ENCODE measurements at regions not wholly inside any gene's neighbourhood (a gene's known extent, or its start where the extent isn't known, plus 50 kb on each side); places are given as distances from the start of the nearest gene placed in this dataset.

DNA sequence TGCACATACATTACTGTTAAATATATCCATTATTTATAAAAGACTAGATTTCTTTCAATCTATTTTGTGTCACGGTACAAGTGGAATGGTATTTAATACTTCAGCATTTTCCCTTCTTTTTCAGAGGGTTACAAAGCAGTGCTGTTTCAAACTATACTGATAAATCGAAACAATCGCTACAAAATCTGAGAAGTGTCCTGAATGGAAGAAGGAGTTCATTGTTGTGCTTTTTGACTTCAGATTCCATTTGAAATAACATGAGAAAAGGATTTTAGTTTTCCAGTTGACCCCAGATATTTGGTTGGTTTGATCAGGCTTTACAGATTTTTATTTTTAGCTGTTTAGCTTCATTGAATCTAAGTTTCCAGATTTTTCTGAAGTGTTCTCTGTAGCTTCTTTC, 292.1 kb upstream of the ANKRD50 start:
- FAIRE-seq (no peak), DNase-seq (ENCODE audit: low read depth, low spot score) (no peak)
- intact Hi-C loops (cut with micrococcal nuclease), result no loop called here
- BruUV-seq (replicated peaks), result no TSS peak
- H3K4me3 ChIP-seq (replicated peaks in 1 of 3; ENCODE audit: insufficient read depth in 1 of 3, low read depth in 1 of 3, low read length in 3 of 3), result no peak overlapping the region
- H3K36me3 ChIP-seq (ENCODE audit: control insufficient read depth in 2 of 2, extremely low read depth in 1 of 2, insufficient read depth in 2 of 2, low read length in 2 of 2), result no peaks in the 10 kb centered on the region
- H3K9ac ChIP-seq (replicated peaks; ENCODE audit: extremely low read depth, insufficient read depth, low read length), result no peak overlapping the region
- no peak for TF ChIP-seq FOS (IDR thresholded peaks at IDR 0.05; ENCODE audit: borderline replicate concordance, insufficient read depth, low read length)
- no peak for TF ChIP-seq EZH2 (IDR thresholded peaks at IDR 0.05; ENCODE audit: borderline replicate concordance, low read depth, low read length, severe bottlenecking)
- no peak for TF ChIP-seq JUN (IDR thresholded peaks at IDR 0.05; ENCODE audit: borderline replicate concordance, insufficient read depth, insufficient read length, low read depth)
- TF ChIP-seq POLR2A (IDR thresholded peaks at IDR 0.05; ENCODE audit: low read depth, low read length), result no peak
- TF ChIP-seq, protein P1, sequence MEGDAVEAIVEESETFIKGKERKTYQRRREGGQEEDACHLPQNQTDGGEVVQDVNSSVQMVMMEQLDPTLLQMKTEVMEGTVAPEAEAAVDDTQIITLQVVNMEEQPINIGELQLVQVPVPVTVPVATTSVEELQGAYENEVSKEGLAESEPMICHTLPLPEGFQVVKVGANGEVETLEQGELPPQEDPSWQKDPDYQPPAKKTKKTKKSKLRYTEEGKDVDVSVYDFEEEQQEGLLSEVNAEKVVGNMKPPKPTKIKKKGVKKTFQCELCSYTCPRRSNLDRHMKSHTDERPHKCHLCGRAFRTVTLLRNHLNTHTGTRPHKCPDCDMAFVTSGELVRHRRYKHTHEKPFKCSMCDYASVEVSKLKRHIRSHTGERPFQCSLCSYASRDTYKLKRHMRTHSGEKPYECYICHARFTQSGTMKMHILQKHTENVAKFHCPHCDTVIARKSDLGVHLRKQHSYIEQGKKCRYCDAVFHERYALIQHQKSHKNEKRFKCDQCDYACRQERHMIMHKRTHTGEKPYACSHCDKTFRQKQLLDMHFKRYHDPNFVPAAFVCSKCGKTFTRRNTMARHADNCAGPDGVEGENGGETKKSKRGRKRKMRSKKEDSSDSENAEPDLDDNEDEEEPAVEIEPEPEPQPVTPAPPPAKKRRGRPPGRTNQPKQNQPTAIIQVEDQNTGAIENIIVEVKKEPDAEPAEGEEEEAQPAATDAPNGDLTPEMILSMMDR (IDR thresholded peaks at IDR 0.05; ENCODE audit: extremely low read depth in 1 of 2, insufficient read depth in 1 of 2, low read depth in 1 of 2, low read length in 2 of 2), result no peak
- TF ChIP-seq POLR2AphosphoS5 (IDR thresholded peaks at IDR 0.05; ENCODE audit: insufficient read depth, low read depth, low read length), result no peak
- no peak for TF ChIP-seq GATA2 (IDR thresholded peaks at IDR 0.05; ENCODE audit: insufficient read depth, insufficient read length, low read depth, low read length)
- TF ChIP-seq, protein P2, sequence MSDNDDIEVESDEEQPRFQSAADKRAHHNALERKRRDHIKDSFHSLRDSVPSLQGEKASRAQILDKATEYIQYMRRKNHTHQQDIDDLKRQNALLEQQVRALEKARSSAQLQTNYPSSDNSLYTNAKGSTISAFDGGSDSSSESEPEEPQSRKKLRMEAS (IDR thresholded peaks at IDR 0.05; ENCODE audit: insufficient read depth, insufficient read length), result no peak
- no peak for TF ChIP-seq MYC (IDR thresholded peaks at IDR 0.05; ENCODE audit: low read depth, low read length)
- ChIA-PET CTCF (no interaction called here), POLR2A (no interaction called here)
- no peaks in the 10 kb centered on the region for H3K4me1 ChIP-seq (ENCODE audit: control insufficient read depth, extremely low read depth, insufficient read depth, low read length)
- dilution Hi-C loops (cut with MboI; ENCODE audit: extremely low pct_ligation_motif_present, low sequenced_read_pairs), result no loop called here
- no peak overlapping the region for H2AFZ ChIP-seq (ENCODE audit: low read depth, low read length)
- H4K20me1 ChIP-seq (replicated peaks; ENCODE audit: control insufficient read depth, extremely low read depth, insufficient read depth, low read length), result no peaks in the 10 kb centered on the region
- no peak overlapping the region for H3K4me2 ChIP-seq (ENCODE audit: insufficient read depth, low read length)
- no peaks in the 10 kb centered on the region for H3K9me1 ChIP-seq (replicated peaks; ENCODE audit: control insufficient read depth, extremely low read depth, insufficient read depth, low read length)
- H3K27me3 ChIP-seq (ENCODE audit: control insufficient read depth in 2 of 2, insufficient read depth in 2 of 2, low read length in 2 of 2), result no peaks in the 10 kb centered on the region
- H3K9me3 ChIP-seq (replicated peaks; ENCODE audit: control insufficient read depth, insufficient read depth, low read length), result no peaks in the 10 kb centered on the region
- no peak overlapping the region for H3K27ac ChIP-seq (ENCODE audit: insufficient read depth, low read depth, low read length)
- no peaks in the 10 kb centered on the region for H3K79me2 ChIP-seq (ENCODE audit: control insufficient read depth, insufficient read depth, low read length)
